Thyroid gland (tissue), 4 donors: ENCODE measurements at regions not wholly inside any gene's neighbourhood (a gene's known extent, or its start where the extent isn't known, plus 50 kb on each side); places are given as distances from the start of the nearest gene placed in this dataset.

Source experiments
- CTCF ChIP-seq, 6 experiments: fragments of 200-600 bp in 3 of 6; fragments of 450-650 bp in 3 of 6; sonication (generic) in 3 of 6; IDR thresholded peaks; one replicate each; pipeline ENCODE4 v1.5.1; 2016 to 2019; ENCODE audit warnings: antibody characterized with exemption in 6 of 6, mild to moderate bottlenecking in 2 of 6, inconsistent platforms in 1 of 6, moderate library complexity in 1 of 6
- POLR2A ChIP-seq, 2 donors: fragments of 450-650 bp; IDR thresholded peaks; one replicate each; pipeline ENCODE4 v1.6.1; 2017; ENCODE audit warnings: antibody characterized with exemption in 2 of 2, mild to moderate bottlenecking in 2 of 2, moderate library complexity in 1 of 2

DNA sequence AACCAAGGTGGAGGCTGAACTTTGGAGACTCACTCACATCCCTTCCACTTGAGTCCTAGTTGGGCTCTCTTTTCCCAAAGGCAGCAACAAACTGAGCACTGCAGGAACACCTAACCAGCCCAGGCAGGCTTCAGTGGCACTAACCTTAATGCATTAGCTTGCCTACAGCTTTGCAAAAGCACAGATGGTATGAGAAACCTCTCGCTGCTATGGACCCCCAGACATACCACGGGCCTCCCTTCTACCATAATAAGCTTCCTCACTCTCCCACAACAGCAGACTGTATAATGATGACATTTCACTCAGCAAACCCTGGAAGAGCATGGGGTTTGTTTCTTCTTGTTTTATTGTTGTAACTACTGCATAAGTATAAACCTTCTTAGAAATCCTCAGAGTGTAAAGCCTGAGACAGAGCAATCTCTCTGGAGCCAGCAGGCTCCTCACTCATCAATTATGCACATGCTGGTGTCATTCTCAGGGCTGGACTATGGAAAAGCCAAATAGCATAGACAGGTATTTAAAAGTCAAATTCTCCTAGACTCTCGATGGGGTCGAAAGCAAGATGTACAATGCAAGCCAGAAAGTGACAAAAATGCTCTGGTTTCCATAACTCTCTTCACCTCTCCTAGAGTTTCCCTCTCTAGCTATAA lies 167.6 kb downstream of the NXPE2 start:
- no peak for TF ChIP-seq POLR2A (IDR thresholded peaks at IDR 0.05)
- TF ChIP-seq CTCF (IDR thresholded peaks at IDR 0.05): no peak
